Duodenal mucosa (tissue), 2 donors: ENCODE measurements at regions not wholly inside any gene's neighbourhood (a gene's known extent, or its start where the extent isn't known, plus 50 kb on each side); places are given as distances from the start of the nearest gene placed in this dataset.

ENCODE experiments used
- H3K27ac ChIP-seq: one replicate; pipeline ENCODE4 v1.7.0; 2013; ENCODE audit warnings: low read depth, low read length
- H3K27me3 ChIP-seq, 2 donors: one replicate each; pipeline ENCODE4 v1.7.0; 2013; ENCODE audit warnings: low read length in 2 of 2, control low read depth in 1 of 2; ENCODE audit not compliant: insufficient read depth in 2 of 2, control insufficient read depth in 1 of 2
- H3K36me3 ChIP-seq, 2 donors: one replicate each; pipeline ENCODE4 v1.7.0; 2013; ENCODE audit warnings: low read length in 2 of 2, control low read depth in 1 of 2; ENCODE audit not compliant: insufficient read depth in 2 of 2, control insufficient read depth in 1 of 2
- H3K4me1 ChIP-seq, 2 donors: one replicate each; pipeline ENCODE4 v1.7.0; 2013; ENCODE audit warnings: low read length in 2 of 2, control low read depth in 1 of 2; ENCODE audit not compliant: insufficient read depth in 2 of 2, control insufficient read depth in 1 of 2
- H3K4me3 ChIP-seq, 2 donors: one replicate each; pipeline ENCODE4 v1.7.0; 2013; ENCODE audit warnings: low read length in 2 of 2, low read depth in 1 of 2
- H3K9ac ChIP-seq, 2 donors: one replicate each; pipeline ENCODE4 v1.7.0; 2013; ENCODE audit warnings: low read length in 2 of 2, low read depth in 1 of 2
- H3K9me3 ChIP-seq, 2 donors: one replicate each; pipeline ENCODE4 v1.7.0; 2013; ENCODE audit warnings: low read length in 2 of 2, control low read depth in 1 of 2; ENCODE audit not compliant: control insufficient read depth in 1 of 2

GRCh38 chr6:104413767-104414166 lies 446.0 kb downstream of the HACE1 start:
- no peaks in the 10 kb centered on the region for H3K4me1 ChIP-seq
- H3K27me3 ChIP-seq, result no peaks in the 10 kb centered on the region
- H3K9ac ChIP-seq, result no peak overlapping the region
- H3K9me3 ChIP-seq, result peaks cover 0 to 2% of the 10 kb centered on the region in 2 donors
- H3K27ac ChIP-seq, result no peak overlapping the region
- no peak overlapping the region for H3K4me3 ChIP-seq
- no peaks in the 10 kb centered on the region for H3K36me3 ChIP-seq

DNA sequence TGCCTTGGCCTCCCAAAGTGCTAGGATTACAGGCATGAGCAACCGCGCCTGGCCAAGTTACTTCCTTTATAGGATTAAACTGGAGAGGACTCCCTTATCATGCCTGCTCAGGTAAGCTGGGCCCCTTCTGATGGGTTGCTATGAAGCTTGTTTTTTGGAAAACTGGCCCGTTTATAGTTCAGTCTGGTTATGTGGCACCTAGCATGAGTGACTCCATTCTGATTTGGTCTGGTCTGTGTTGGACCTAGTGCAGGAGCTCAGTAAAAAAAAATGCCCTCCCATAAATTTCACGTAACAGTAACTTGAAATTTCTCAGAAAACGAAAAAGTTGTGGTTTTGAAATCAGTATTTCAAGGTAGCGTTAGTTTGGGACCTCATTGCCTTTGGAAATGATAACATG lies 448.4 kb downstream of the HACE1 start:
- no peaks in the 10 kb centered on the region for H3K36me3 ChIP-seq
- no peaks in the 10 kb centered on the region for H3K4me1 ChIP-seq
- H3K27me3 ChIP-seq, result no peaks in the 10 kb centered on the region
- H3K9ac ChIP-seq, result no peak overlapping the region
- no peak overlapping the region for H3K27ac ChIP-seq
- peaks cover 0 to 2% of the 10 kb centered on the region in 2 donors for H3K9me3 ChIP-seq
- no peak overlapping the region for H3K4me3 ChIP-seq

DNA sequence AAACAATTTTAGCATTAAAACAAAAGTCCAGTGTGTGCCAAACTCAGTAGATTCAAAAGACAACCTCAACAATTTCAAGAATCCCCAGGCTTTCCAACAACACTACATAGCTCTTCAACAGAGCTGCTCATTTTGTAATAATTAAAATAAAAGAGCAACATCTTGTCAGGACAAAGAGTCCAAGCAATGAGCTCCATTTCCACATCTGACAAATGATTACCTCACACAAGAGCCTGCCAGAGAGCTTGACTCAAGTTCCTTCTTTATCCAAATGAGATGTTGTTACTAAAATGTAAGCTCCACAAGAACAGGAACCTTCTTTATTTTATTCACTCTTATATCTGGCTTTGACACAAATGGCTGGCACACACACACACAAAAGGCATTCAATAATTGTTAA lies 449.8 kb downstream of the HACE1 start:
- Histone ChIP-seq H3K27me3 (no peaks in the 10 kb centered on the region), H3K9ac (no peak overlapping the region), H3K4me1 (no peaks in the 10 kb centered on the region), H3K9me3 (no peaks in the 10 kb centered on the region), H3K27ac (no peak overlapping the region), H3K36me3 (no peaks in the 10 kb centered on the region), H3K4me3 (no peak overlapping the region)

GRCh38 chr6:104407957-104408356 lies 451.8 kb downstream of the HACE1 start:
- Histone ChIP-seq H3K27ac (no peak overlapping the region), H3K9ac (no peak overlapping the region), H3K4me3 (no peak overlapping the region), H3K4me1 (no peaks in the 10 kb centered on the region), H3K27me3 (no peaks in the 10 kb centered on the region), H3K36me3 (no peaks in the 10 kb centered on the region), H3K9me3 (no peaks in the 10 kb centered on the region)

DNA sequence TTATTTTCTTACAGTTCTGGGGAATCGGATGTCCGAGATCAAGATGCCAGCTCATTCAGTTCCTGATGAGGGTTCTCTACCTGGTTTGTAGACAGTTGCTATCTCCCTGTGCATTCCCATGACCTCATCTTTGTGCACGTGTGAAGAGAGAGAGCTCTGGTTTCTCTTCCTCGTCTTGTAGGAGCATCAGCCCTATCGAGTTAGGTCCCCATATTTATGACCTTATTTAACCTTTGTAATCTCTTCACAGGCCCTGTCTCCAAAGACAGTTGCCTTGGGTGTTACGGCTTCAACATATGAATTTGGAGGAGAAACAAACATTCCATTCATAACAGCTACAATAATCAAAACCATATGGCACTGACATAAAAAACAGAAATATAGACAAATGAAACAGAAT lies 455.3 kb downstream of the HACE1 start:
- Histone ChIP-seq H3K9ac (no peak overlapping the region), H3K4me1 (no peaks in the 10 kb centered on the region), H3K27me3 (no peaks in the 10 kb centered on the region), H3K4me3 (no peak overlapping the region), H3K27ac (no peak overlapping the region), H3K36me3 (no peaks in the 10 kb centered on the region), H3K9me3 (no peaks in the 10 kb centered on the region)

DNA sequence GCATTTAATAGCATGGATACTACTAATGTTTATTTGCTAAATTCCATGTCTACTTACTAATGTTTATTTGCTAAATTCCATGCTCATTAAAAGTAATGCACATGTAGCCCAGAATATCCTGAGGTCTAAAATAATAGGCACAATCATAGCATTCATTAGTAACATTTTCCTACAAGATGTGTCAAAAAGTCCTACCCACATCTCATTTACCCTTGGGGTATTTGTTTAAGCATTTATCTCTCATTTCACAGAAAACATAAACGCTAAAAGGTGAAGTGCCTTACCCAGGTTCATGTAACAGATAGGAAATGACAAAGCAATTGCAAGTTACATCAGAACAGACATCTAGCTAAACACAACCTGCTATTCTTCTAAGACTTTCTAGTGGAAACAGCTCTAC lies 457.1 kb downstream of the HACE1 start:
- Histone ChIP-seq H3K27me3 (no peaks in the 10 kb centered on the region), H3K4me1 (no peaks in the 10 kb centered on the region), H3K9ac (no peak overlapping the region), H3K9me3 (no peaks in the 10 kb centered on the region), H3K4me3 (no peak overlapping the region), H3K36me3 (no peaks in the 10 kb centered on the region), H3K27ac (no peak overlapping the region)

DNA sequence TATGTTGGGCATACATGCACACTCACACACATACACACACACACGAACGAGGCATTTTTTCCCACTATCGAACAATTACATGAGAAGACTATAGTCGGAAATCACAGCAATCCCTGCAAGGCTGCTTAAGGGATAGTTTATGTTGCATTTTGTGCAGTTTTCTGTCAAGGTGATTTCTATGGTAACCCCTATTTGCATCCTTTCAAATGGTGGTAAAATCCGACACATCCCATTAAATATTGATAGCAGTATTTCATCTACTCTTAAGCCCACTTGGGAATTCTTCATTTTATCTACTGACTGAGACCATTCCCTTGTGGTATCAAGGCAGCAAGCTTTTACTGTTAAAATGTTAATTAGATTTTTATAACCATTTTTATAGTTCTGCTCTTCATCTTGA lies 457.8 kb downstream of the HACE1 start:
- H3K9ac ChIP-seq, result no peak overlapping the region
- no peak overlapping the region for H3K4me3 ChIP-seq
- H3K27ac ChIP-seq, result no peak overlapping the region
- H3K36me3 ChIP-seq, result no peaks in the 10 kb centered on the region
- H3K9me3 ChIP-seq, result no peaks in the 10 kb centered on the region
- H3K27me3 ChIP-seq, result no peaks in the 10 kb centered on the region
- no peaks in the 10 kb centered on the region for H3K4me1 ChIP-seq

- no peaks in the 10 kb centered on the region for H3K9me3 ChIP-seq
- no peaks in the 10 kb centered on the region for H3K27me3 ChIP-seq
- no peaks in the 10 kb centered on the region for H3K36me3 ChIP-seq
- H3K4me3 ChIP-seq, result no peak overlapping the region
- no peak overlapping the region for H3K27ac ChIP-seq
- no peaks in the 10 kb centered on the region for H3K4me1 ChIP-seq
- no peak overlapping the region for H3K9ac ChIP-seq
These were observed 458.9 kb downstream of the HACE1 start for GRCh38 chr6:104400844-104401243.

GRCh38 chr6:104396077-104396476 lies 463.6 kb downstream of the HACE1 start:
- no peaks in the 10 kb centered on the region for H3K27me3 ChIP-seq
- no peaks in the 10 kb centered on the region for H3K9me3 ChIP-seq
- no peak overlapping the region for H3K27ac ChIP-seq
- no peaks in the 10 kb centered on the region for H3K4me1 ChIP-seq
- H3K36me3 ChIP-seq, result no peaks in the 10 kb centered on the region
- H3K4me3 ChIP-seq, result no peak overlapping the region
- no peak overlapping the region for H3K9ac ChIP-seq

GRCh38 chr6:104381907-104382306 lies 477.8 kb downstream of the HACE1 start:
- Histone ChIP-seq H3K36me3 (no peaks in the 10 kb centered on the region), H3K9ac (no peak overlapping the region), H3K27ac (no peak overlapping the region), H3K4me1 (no peaks in the 10 kb centered on the region), H3K27me3 (no peaks in the 10 kb centered on the region), H3K9me3 (peaks cover 0 to 9% of the 10 kb centered on the region in 2 donors), H3K4me3 (no peak overlapping the region)
